SJCRH30 (cell line): ENCODE measurements at regions not wholly inside any gene's neighbourhood (a gene's known extent, or its start where the extent isn't known, plus 50 kb on each side); places are given as distances from the start of the nearest gene placed in this dataset.

Experiments
- DNase-seq, 2 experiments: peaks; one replicate each; pipeline ENCODE4 v3.0.0-alpha.2; 2015 to 2020
- H3K27ac ChIP-seq: fragments of 250-450 bp; sonication (Bioruptor Pico); 2 replicates; pipeline ENCODE4 v1.5.1; 2020; ENCODE audit warnings: mild to moderate bottlenecking, moderate library complexity
- H3K27me3 ChIP-seq: fragments of 250-450 bp; sonication (Bioruptor Pico); 2 replicates; pipeline ENCODE4 v1.5.1; 2020; ENCODE audit warnings: mild to moderate bottlenecking, moderate library complexity
- H3K36me3 ChIP-seq: fragments of 250-450 bp; sonication (Bioruptor Pico); 2 replicates; pipeline ENCODE4 v1.5.1; 2020; ENCODE audit warnings: mild to moderate bottlenecking, moderate library complexity
- H3K4me1 ChIP-seq: fragments of 250-450 bp; sonication (Bioruptor Pico); 2 replicates; pipeline ENCODE4 v1.5.1; 2020; ENCODE audit warnings: mild to moderate bottlenecking, moderate library complexity
- H3K4me3 ChIP-seq: fragments of 250-450 bp; sonication (Bioruptor Pico); 2 replicates; pipeline ENCODE4 v1.5.1; 2020; ENCODE audit warnings: mild to moderate bottlenecking, moderate library complexity
- H3K9me3 ChIP-seq: fragments of 250-450 bp; sonication (Bioruptor Pico); replicated peaks from 2 replicates; pipeline ENCODE4 v1.5.1; 2020; ENCODE audit warnings: mild to moderate bottlenecking, moderate library complexity

GRCh38 chr16:20129375-20129774 is 55.7 kb upstream of the GPR139 start:
- H3K36me3 ChIP-seq, result no peaks in the 10 kb centered on the region
- no peaks in the 10 kb centered on the region for H3K9me3 ChIP-seq
- no peak for DNase-seq
- H3K27me3 ChIP-seq, result no peaks in the 10 kb centered on the region
- no peak overlapping the region for H3K27ac ChIP-seq
- H3K4me3 ChIP-seq, result no peak overlapping the region
- H3K4me1 ChIP-seq, result no peaks in the 10 kb centered on the region
